HG03442 (cell line): ENCODE measurements at regions not wholly inside any gene's neighbourhood (a gene's known extent, or its start where the extent isn't known, plus 50 kb on each side); places are given as distances from the start of the nearest gene placed in this dataset.
"Not testable (repeated sequence)": the region's sequence is repeated elsewhere in the genome, so short reads cannot be mapped to it uniquely, and the experiment has no call there.

Experiments
- ATAC-seq: cut with Tn5 transposase; IDR thresholded peaks from one replicate; pipeline ENCODE4 v1.9.1; 2021; ENCODE audit warnings: mild to moderate bottlenecking, moderate library complexity; ENCODE audit not compliant: unreplicated experiment

- not testable (repeated sequence) for ATAC-seq
These were observed 294.6 kb downstream of the CCDC74A start for GRCh38 chr2:131822237-131822721.

GRCh38 chr2:131823058-131823457 lies 295.4 kb downstream of the CCDC74A start:
- not testable (repeated sequence) for ATAC-seq

GRCh38 chr2:131824986-131825385 lies 297.3 kb downstream of the CCDC74A start:
- ATAC-seq = not testable (repeated sequence)

- ATAC-seq = no peak
These were observed 299.9 kb downstream of the CCDC74A start for GRCh38 chr2:131827481-131828163.

GRCh38 chr2:131828164-131828561 lies 300.5 kb downstream of the CCDC74A start:
- ATAC-seq = no peak

GRCh38 chr2:131828633-131829455 lies 301.2 kb downstream of the CCDC74A start:
- ATAC-seq = not testable (repeated sequence)

- ATAC-seq = not testable (repeated sequence)
These were observed 302.0 kb downstream of the CCDC74A start for GRCh38 chr2:131829456-131830241.

- not testable (repeated sequence) for ATAC-seq
These were observed 302.7 kb downstream of the CCDC74A start for GRCh38 chr2:131830242-131830945.

- ATAC-seq = not testable (repeated sequence)
These were observed 303.2 kb downstream of the CCDC74A start for GRCh38 chr2:131830946-131831310.

GRCh38 chr2:131831450-131832208 lies 303.9 kb downstream of the CCDC74A start:
- peak; percentile 69 for ATAC-seq

GRCh38 chr2:131832209-131832780 lies 304.6 kb downstream of the CCDC74A start:
- ATAC-seq = not testable (repeated sequence)

GRCh38 chr2:131832917-131833316 lies 305.2 kb downstream of the CCDC74A start:
- ATAC-seq = not testable (repeated sequence)

GRCh38 chr2:131833367-131834202 lies 305.9 kb downstream of the CCDC74A start:
- ATAC-seq = not testable (repeated sequence)

- ATAC-seq = not testable (repeated sequence)
These were observed 306.7 kb downstream of the CCDC74A start for GRCh38 chr2:131834203-131835020.

GRCh38 chr2:131835022-131835421 lies 307.3 kb downstream of the CCDC74A start:
- ATAC-seq = not testable (repeated sequence)

- no peak for ATAC-seq
These were observed 308.0 kb downstream of the CCDC74A start for GRCh38 chr2:131835621-131836091.

GRCh38 chr2:131836116-131836515 lies 308.4 kb downstream of the CCDC74A start:
- ATAC-seq = not testable (repeated sequence)
